ENCODE measurements at regions not wholly inside any gene's neighbourhood (a gene's known extent, or its start where the extent isn't known, plus 50 kb on each side); places are given as distances from the start of the nearest gene placed in this dataset.

DNA sequence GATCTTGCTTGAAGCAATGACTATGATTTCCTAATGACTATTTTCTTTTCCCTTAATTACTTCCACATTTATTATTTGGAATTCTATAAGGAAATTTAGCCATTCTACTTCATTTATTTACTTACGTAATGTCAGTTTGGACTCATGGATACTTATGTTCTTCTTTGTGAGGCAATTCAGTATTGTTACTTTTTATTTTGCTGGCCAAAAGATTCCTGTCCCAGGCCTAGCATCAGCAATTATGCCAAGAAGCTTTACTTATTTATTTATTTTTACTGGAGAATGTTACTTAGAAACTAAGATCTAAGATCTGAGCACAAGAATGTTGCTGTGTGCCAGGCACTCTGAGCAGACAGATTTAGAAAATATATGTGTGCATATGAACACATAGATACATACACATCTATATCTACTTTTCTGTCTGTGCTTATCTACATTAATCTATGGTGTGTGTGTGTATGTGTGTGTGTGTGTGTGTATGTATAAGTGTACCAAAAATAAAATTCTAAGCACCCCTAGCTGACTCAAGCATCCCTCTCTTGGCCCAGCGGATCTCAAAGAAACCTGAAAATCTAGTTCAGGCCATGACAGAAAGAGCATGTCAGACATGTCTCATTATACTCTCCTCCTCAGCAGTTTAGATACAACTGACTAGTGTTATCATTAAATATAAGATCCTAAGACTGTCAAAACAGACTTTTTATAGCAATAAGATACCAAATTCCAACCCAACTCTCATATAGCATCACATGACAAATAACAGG is 640.0 kb upstream of the GJE1 start:
- TF ChIP-seq, protein P1, sequence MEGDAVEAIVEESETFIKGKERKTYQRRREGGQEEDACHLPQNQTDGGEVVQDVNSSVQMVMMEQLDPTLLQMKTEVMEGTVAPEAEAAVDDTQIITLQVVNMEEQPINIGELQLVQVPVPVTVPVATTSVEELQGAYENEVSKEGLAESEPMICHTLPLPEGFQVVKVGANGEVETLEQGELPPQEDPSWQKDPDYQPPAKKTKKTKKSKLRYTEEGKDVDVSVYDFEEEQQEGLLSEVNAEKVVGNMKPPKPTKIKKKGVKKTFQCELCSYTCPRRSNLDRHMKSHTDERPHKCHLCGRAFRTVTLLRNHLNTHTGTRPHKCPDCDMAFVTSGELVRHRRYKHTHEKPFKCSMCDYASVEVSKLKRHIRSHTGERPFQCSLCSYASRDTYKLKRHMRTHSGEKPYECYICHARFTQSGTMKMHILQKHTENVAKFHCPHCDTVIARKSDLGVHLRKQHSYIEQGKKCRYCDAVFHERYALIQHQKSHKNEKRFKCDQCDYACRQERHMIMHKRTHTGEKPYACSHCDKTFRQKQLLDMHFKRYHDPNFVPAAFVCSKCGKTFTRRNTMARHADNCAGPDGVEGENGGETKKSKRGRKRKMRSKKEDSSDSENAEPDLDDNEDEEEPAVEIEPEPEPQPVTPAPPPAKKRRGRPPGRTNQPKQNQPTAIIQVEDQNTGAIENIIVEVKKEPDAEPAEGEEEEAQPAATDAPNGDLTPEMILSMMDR (conservative IDR thresholded peaks at IDR 0.05 in 1 of 2, IDR thresholded peaks at IDR 0.05 in 1 of 2; ENCODE audit: extremely low read depth in 1 of 2, insufficient read depth in 1 of 2, low read depth in 1 of 2, low read length in 2 of 2) = no peak
- TF ChIP-seq EZH2 (IDR thresholded peaks at IDR 0.05; ENCODE audit: borderline replicate concordance, low read length) = no peak

All from mammary epithelial cell (primary cell).